A673 (cell line): ENCODE measurements at regions not wholly inside any gene's neighbourhood (a gene's known extent, or its start where the extent isn't known, plus 50 kb on each side); places are given as distances from the start of the nearest gene placed in this dataset.

ENCODE experiments used
- EZH2 ChIP-seq: fragments of 200-600 bp; sonication (generic); IDR thresholded peaks from 2 replicates; pipeline ENCODE4 v1.6.1; 2017; ENCODE audit warnings: borderline replicate concordance, low read depth, mild to moderate bottlenecking, mixed read lengths, antibody characterized with exemption, low read length; ENCODE audit not compliant: poor library complexity, severe bottlenecking
- TF ChIP-seq, protein P1 (sequence below): fragments of 300-800, 200-600 bp; sonication (generic); conservative IDR thresholded peaks from 2 replicates; pipeline ENCODE4 v1.5.1; 2017; ENCODE audit warnings: low read depth, mild to moderate bottlenecking, antibody characterized with exemption, low read length, moderate library complexity, mixed read lengths

DNA sequence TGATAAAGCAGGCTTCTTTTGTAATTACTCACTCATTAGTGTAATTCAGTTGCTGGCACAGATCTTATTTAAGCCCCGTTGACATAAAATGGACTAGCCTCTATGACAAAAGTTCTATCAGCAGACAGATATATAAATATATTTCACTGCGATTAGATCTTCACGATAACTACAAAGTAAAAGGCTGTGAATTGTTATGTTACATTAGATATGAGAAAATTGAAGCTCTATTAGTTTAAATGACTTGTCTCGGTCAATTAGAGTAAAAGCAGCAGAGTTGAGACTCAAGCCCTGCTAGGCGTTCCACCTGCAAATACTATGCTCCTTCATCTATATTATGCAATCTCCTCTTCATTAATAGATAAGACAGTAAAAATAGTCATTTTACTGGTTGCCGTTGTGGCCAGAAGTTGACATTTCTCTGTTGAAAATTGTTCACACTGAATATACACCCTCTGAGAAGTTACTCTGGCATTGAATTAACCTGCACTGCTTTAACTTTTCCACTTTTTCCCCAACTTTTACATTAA, 136.7 kb downstream of the DKK1 start:
- TF ChIP-seq, protein P1, sequence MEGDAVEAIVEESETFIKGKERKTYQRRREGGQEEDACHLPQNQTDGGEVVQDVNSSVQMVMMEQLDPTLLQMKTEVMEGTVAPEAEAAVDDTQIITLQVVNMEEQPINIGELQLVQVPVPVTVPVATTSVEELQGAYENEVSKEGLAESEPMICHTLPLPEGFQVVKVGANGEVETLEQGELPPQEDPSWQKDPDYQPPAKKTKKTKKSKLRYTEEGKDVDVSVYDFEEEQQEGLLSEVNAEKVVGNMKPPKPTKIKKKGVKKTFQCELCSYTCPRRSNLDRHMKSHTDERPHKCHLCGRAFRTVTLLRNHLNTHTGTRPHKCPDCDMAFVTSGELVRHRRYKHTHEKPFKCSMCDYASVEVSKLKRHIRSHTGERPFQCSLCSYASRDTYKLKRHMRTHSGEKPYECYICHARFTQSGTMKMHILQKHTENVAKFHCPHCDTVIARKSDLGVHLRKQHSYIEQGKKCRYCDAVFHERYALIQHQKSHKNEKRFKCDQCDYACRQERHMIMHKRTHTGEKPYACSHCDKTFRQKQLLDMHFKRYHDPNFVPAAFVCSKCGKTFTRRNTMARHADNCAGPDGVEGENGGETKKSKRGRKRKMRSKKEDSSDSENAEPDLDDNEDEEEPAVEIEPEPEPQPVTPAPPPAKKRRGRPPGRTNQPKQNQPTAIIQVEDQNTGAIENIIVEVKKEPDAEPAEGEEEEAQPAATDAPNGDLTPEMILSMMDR, result no peak
- TF ChIP-seq EZH2, result no peak
